Esophagus squamous epithelium (tissue), 5 donors: ENCODE measurements at regions not wholly inside any gene's neighbourhood (a gene's known extent, or its start where the extent isn't known, plus 50 kb on each side); places are given as distances from the start of the nearest gene placed in this dataset.

Experiments
- DNase-seq: peaks from one replicate; lab custom pipeline; 2025; lab: John Stamatoyannopoulos, UW
- H3K27ac ChIP-seq, 4 donors: fragments of 200-600 bp; sonication (generic); one replicate each; pipeline ENCODE4 v1.5.1; 2016 to 2019; ENCODE audit warnings: mild to moderate bottlenecking in 1 of 4
- H3K27me3 ChIP-seq, 4 donors: fragments of 200-600 bp; sonication (generic); 1 replicate in 3 of 4; 2 replicates in 1 of 4; pipeline versions ENCODE4 v1.5.1 to v1.6.0; 2017 to 2021; ENCODE audit warnings: antibody characterized with exemption in 1 of 4
- H3K36me3 ChIP-seq, 3 donors: fragments of 200-600 bp; sonication (generic); one replicate each; pipeline ENCODE4 v1.5.1; 2016 to 2019
- H3K4me1 ChIP-seq, 3 donors: fragments of 200-600 bp; sonication (generic); one replicate each; pipeline ENCODE4 v1.5.1; 2017 to 2019
- H3K4me3 ChIP-seq, 4 donors: fragments of 200-600 bp; sonication (generic); 1 replicate in 3 of 4; 2 replicates in 1 of 4; pipeline ENCODE4 v1.5.1; 2016 to 2019; ENCODE audit warnings: mild to moderate bottlenecking in 2 of 4, moderate library complexity in 1 of 4
- H3K9me3 ChIP-seq, 3 donors: fragments of 200-600 bp; sonication (generic); one replicate each; pipeline ENCODE4 v1.5.1; 2016 to 2019
- POLR2A ChIP-seq, 4 donors: fragments of 450-650 bp; IDR thresholded peaks; one replicate each; pipeline ENCODE4 v1.6.1; 2017; ENCODE audit warnings: antibody characterized with exemption in 4 of 4, mild to moderate bottlenecking in 4 of 4, moderate library complexity in 3 of 4
- WGBS, 2 donors: methylation state at CpG; one replicate each; pipeline ENCODE4 v1.1.5; 2018; 5-methylcytosine and 5-hydroxymethylcytosine counted together
- intact Hi-C: fragments of 100-400 bp; cut with DNase I; formaldehyde crosslinking; loops from one replicate; pipeline ENCODE4 v1.15.0; 2022
- TF ChIP-seq, protein P1 (sequence below), 6 experiments: fragments of 450-650 bp in 4 of 6; fragments of 200-600 bp in 2 of 6; sonication (generic) in 2 of 6; IDR thresholded peaks; one replicate each; pipeline ENCODE4 v1.5.1; 2016 to 2019; ENCODE audit warnings: antibody characterized with exemption in 6 of 6, mild to moderate bottlenecking in 4 of 6, moderate library complexity in 4 of 6
- donor health status: DM: yes; HTN: yes; CAD: no.

DNA sequence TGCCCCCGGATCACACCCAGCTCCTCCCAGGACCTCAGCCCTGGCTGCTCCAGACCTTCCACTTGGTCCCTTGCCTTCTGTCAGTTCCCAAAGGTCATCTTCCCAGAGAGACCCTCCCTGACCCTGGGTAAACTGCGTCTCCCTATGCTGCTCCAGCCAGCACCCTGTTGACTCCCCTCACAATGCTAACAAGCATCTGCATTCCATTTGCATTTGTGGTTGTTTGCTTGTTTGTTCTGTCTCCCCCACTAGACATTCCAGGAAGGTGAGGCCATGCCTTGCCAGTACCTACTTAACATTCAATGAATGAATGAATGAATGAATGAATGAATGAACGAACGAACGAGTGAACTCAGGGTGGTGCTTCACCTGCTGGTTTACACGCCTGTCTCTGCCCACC, 171.2 kb downstream of the WSCD1 start:
- H3K27ac ChIP-seq: no peak overlapping the region
- WGBS, 2 donors: 56 to 60% methylated on average over 6 of the region's 6 CpGs
- intact Hi-C loops: no loop called here

GRCh38 chr17:6240601-6241000, 170.4 kb downstream of the WSCD1 start:
- no peak overlapping the region for H3K27ac ChIP-seq
- no peak overlapping the region for H3K4me3 ChIP-seq
- H3K4me1 ChIP-seq: no peaks in the 10 kb centered on the region
- intact Hi-C loops: no loop called here
- H3K9me3 ChIP-seq: no peaks in the 10 kb centered on the region
- no peak for DNase-seq
- TF ChIP-seq POLR2A (IDR thresholded peaks at IDR 0.05): no peak
- TF ChIP-seq, protein P1, sequence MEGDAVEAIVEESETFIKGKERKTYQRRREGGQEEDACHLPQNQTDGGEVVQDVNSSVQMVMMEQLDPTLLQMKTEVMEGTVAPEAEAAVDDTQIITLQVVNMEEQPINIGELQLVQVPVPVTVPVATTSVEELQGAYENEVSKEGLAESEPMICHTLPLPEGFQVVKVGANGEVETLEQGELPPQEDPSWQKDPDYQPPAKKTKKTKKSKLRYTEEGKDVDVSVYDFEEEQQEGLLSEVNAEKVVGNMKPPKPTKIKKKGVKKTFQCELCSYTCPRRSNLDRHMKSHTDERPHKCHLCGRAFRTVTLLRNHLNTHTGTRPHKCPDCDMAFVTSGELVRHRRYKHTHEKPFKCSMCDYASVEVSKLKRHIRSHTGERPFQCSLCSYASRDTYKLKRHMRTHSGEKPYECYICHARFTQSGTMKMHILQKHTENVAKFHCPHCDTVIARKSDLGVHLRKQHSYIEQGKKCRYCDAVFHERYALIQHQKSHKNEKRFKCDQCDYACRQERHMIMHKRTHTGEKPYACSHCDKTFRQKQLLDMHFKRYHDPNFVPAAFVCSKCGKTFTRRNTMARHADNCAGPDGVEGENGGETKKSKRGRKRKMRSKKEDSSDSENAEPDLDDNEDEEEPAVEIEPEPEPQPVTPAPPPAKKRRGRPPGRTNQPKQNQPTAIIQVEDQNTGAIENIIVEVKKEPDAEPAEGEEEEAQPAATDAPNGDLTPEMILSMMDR (IDR thresholded peaks at IDR 0.05): no peak
- H3K27me3 ChIP-seq: peaks cover 0 to 70% (median 0%) of the 10 kb centered on the region in 4 donors
- WGBS, 2 donors: 77 to 83% methylated on average over 10 of the region's 10 CpGs
- no peaks in the 10 kb centered on the region for H3K36me3 ChIP-seq

More for the DNA sequence above, 171.2 kb downstream of the WSCD1 start:
- TF ChIP-seq, protein P1 (IDR thresholded peaks at IDR 0.05): no peak
- no peak for TF ChIP-seq POLR2A (IDR thresholded peaks at IDR 0.05)
- H3K27me3 ChIP-seq: peaks cover 0 to 70% (median 0%) of the 10 kb centered on the region in 4 donors
- H3K4me1 ChIP-seq: no peaks in the 10 kb centered on the region
- H3K4me3 ChIP-seq: no peak overlapping the region
- H3K9me3 ChIP-seq: no peaks in the 10 kb centered on the region
- H3K36me3 ChIP-seq: no peaks in the 10 kb centered on the region
- DNase-seq: no peak

- 71 to 78% methylated on average over 3 of the region's 3 CpGs for WGBS, 2 donors
- Histone ChIP-seq H3K27me3 (peaks cover 0 to 67% (median 0%) of the 10 kb centered on the region in 4 donors), H3K27ac (no peak overlapping the region), H3K4me3 (no peak overlapping the region), H3K36me3 (no peaks in the 10 kb centered on the region), H3K4me1 (no peaks in the 10 kb centered on the region), H3K9me3 (no peaks in the 10 kb centered on the region)
- no peak for DNase-seq
- TF ChIP-seq, protein P1 (IDR thresholded peaks at IDR 0.05): no peak
- no peak for TF ChIP-seq POLR2A (IDR thresholded peaks at IDR 0.05)
- intact Hi-C loops: no loop called here
Observed at GRCh38 chr17:6240001-6240400, 169.8 kb downstream of the WSCD1 start.

DNA sequence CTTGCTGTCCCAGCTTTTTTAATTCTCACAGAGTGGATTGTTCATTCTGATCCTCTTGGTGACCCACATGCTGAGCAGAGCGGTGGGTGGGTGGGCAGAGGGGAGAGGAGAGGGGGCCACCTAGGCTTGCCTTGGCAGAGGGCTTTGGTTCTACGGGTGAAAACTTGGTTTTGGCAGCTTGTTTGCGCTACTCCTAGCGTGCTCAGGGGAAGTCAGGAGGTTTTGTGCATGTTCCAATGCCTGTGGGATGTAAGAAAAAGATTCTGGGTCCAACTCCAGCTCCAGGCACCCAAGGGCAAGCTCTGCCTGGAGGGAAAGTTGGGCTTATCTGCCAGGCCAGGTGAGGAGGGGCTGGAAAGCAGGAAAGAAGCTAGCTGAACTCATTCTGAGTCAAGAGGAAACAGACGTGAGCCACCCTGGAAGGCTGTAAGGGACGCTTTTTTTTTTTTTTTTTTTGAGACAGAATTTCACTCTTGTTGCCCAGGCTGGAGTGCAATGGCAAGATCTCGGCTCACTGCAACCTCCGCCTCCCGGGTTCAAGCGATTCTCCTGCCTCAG, 169.1 kb downstream of the WSCD1 start:
- no peaks in the 10 kb centered on the region for H3K36me3 ChIP-seq
- 47% methylated on average over 6 to 9 of the region's 10 CpGs for WGBS, 2 donors
- no peaks in the 10 kb centered on the region for H3K9me3 ChIP-seq
- no peaks in the 10 kb centered on the region for H3K4me1 ChIP-seq
- no peak for DNase-seq
- no peak overlapping the region for H3K4me3 ChIP-seq
- H3K27ac ChIP-seq: no peak overlapping the region
- H3K27me3 ChIP-seq: peaks cover 0 to 60% (median 0%) of the 10 kb centered on the region in 4 donors
- TF ChIP-seq POLR2A (IDR thresholded peaks at IDR 0.05): no peak
- TF ChIP-seq, protein P1 (IDR thresholded peaks at IDR 0.05): no peak
- intact Hi-C loops: no loop called here

GRCh38 chr17:6233856-6234255, 163.7 kb downstream of the WSCD1 start:
- 17% methylated on average over 1 of the region's 3 CpGs; no CpG with 5 or more reads in 1 of the 2 donors for WGBS, 2 donors
- Histone ChIP-seq H3K4me1 (peaks cover 0 to 8% (median 0%) of the 10 kb centered on the region in 3 donors), H3K4me3 (no peak overlapping the region), H3K27me3 (peaks cover 0 to 22% (median 0%) of the 10 kb centered on the region in 4 donors), H3K27ac (no peak overlapping the region), H3K9me3 (no peaks in the 10 kb centered on the region), H3K36me3 (no peaks in the 10 kb centered on the region)
- intact Hi-C loops: no loop called here
- no peak for DNase-seq
- TF ChIP-seq POLR2A (IDR thresholded peaks at IDR 0.05): no peak
- TF ChIP-seq, protein P1 (IDR thresholded peaks at IDR 0.05): no peak
